CD4-positive, alpha-beta T cell treated with Interferon alpha-2 for 1 hour (primary cell): ENCODE measurements at regions not wholly inside any gene's neighbourhood (a gene's known extent, or its start where the extent isn't known, plus 50 kb on each side); places are given as distances from the start of the nearest gene placed in this dataset.

Experiments
- DNase-seq, 2 donors: peaks; one replicate each; pipeline ENCODE4 v3.0.0-alpha.2; 2020 to 2022

DNA sequence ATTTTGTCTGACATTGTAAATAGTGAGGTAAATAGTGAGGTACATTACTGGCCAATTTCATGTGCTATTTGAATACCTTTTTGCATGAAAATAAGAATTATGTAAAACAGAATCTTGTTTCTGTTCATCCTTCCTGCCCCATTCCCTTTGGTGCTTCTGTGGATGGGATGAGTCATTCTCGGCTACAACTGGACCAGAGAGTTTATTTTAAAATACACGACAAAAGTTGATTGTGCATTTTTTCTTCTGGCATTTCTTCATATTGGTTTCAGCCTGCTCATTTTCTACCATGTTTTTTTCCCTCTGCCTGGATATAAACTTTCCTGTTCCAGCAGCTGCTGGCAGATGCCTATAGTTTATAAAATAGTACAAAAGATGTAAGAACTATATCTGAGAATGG, 107.5 kb downstream of the CYSLTR2 start:
- DNase-seq, result no peak

DNA sequence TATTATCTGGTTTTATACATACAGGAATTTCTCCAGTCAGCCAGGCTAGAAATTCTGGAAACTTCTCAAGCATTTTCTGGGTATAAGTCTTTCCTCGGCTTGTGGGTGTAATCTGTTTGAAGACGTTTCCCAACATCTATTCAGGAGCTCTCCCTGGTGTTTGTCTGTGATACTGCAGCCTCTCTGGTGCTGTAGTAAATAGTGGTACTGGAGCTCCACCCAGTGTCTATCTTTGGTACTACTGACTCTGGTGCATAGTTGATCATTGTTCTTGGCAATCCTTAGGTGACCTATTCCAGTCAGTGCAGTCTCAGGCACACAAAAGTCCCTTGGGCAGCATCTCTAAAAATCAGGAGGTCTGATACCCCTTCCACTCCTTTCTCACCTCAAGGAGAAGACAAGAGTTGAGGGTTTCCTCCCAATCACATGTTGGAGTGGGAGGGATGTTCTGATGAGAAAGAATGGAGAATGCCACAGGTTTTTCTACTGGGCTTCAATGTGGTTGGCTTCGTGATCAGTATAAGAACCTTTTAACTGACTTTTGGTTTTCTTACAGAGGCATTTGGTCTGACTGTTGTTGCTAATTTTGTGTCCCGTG, 115.5 kb downstream of the CYSLTR2 start:
- DNase-seq, result peak; percentile 84 to 91

DNA sequence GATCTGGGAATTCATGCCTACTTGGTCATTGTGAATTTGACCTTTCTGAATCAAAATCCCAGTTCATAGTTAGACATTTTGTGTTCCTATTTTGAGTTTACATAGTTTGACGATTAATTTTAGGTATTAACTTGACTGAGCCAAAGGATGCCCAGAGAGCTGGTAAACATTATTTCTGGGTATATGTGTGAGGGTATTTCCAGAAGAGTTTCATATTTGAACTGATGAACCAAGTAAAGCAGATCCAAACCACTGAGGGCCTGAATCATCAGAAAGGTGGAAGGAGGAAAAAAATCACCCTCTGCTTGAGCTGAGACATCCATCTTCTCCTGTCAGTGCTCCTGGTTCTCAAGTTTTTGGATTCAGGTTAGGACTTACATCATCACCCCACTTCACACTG, 116.6 kb downstream of the CYSLTR2 start:
- no peak for DNase-seq

DNA sequence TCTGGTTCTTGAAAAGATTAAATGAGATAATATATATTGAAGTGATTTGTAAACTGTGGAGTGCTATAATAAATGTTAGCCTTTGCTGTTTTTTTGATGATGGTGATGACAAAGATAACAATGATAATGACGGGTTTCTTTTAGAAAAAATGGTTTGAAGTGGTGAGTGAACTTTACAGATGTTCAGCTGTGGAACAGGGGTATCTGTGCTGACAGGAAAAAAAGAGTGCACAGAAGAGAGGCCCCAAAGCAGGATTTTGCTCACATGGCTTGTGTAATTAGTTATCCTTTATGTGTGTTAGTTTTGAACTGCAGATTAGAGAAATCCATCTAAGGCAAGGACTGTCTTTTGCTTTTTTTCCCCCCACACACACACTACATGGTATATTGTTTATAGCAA, 119.2 kb downstream of the CYSLTR2 start:
- no peak for DNase-seq

DNA sequence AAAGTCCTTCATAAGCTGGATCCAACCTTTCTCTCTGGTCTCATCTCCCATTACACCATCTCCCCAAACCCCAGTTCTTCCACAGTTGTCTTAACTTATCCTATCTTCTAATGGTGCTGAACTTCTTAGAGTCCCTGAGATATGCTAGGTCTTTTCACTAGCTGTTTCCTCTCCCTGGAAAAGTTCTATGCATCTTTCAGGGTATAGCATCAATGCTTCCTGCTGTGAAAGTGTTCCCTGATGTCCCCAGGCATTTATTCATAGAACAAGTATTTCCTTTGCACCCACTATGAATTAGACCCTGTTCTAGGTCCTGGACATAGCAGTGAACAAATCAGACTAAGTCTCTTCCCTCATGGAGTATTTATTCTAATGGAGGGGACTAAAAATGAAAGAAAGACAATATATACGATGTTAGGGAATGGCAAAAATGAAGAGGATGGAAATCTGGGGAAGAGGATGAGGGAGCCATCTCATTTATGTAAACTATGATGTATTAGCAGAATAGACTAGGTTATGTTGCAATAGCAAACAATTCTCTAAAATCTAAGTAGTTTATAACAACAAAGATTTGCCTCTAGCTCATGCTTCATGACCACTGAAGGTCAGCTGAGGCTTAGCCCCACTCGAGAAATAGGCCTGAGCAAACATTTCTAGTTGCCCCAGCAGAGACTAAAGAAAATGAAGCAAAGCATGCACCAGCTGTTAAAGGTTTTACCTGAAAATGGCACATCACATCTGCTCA, 120.0 kb downstream of the CYSLTR2 start:
- DNase-seq, result no peak

DNA sequence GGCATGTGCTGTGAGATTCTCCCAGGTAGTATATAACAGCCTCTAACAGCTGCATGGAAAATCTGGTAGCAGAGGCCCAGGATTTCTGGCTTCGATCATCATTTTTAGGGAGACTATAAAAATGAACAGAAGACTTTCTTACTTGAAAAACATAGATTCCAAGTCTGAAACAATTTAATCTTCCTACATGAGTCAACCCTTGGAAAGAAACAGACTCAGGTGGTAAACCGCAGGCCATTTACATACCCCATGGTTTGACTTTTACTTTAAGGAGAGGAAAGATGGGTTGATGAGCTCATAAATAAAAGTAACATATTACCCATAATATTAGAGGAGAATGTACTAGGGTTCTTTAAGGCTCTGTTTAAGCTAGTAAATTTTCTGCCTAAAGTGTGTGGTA, 121.6 kb downstream of the CYSLTR2 start:
- no peak for DNase-seq

DNA sequence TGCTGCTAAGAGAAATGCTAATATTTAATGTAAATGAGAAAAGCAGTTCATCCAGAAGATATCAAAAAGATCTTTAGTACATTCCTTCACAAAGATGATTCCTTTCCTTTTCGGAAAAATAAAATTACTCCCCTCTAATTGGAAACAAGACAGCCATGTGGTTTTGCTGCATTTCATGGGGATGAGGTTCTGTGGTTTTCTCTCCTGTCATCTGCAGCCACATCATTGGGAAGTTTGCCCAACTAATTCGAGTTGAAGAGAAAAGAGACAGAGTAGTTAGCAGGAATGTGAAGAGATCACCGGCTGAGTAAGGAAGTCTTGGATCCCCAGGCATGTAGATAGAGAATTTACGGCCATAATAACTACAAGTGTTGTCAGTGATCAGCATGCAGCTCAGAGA, 122.1 kb downstream of the CYSLTR2 start:
- DNase-seq, result no peak

DNA sequence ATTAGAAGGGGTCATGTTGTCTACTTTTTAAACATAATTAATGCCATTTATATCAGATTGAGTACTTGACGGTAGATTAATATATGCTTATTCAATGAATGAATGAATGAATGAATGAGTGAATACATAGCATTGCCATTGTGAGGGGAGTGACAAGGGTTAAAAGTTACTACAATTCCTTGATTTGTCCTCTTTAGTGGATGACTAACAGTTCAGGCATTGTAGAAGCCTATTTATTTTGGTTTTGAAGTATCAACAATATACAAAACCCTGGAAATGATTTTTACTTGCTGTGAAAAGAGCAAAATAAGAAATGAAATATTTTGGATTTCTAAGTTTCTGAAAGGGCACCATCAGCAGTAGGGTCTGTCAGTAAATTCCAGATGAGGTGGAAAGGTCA, 122.7 kb downstream of the CYSLTR2 start:
- DNase-seq, result no peak

DNA sequence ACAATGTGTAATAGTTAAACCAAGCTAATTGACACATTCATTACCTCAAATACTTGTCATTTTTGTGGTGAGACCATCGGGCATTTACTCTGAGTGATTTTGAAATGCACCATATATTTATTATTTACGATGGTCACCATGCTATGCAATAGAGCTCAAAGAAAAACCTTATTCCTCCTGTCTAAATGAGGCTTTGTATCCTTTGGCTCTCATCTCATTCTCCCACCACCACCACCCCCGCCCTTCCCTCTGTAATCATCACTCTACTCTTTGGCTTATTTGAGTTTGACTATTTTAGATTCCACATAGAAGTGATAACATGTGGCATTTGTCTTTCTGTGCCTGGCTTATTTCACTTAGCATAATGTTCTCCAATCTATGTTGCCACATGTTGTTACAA, 124.9 kb downstream of the CYSLTR2 start:
- no peak for DNase-seq

DNA sequence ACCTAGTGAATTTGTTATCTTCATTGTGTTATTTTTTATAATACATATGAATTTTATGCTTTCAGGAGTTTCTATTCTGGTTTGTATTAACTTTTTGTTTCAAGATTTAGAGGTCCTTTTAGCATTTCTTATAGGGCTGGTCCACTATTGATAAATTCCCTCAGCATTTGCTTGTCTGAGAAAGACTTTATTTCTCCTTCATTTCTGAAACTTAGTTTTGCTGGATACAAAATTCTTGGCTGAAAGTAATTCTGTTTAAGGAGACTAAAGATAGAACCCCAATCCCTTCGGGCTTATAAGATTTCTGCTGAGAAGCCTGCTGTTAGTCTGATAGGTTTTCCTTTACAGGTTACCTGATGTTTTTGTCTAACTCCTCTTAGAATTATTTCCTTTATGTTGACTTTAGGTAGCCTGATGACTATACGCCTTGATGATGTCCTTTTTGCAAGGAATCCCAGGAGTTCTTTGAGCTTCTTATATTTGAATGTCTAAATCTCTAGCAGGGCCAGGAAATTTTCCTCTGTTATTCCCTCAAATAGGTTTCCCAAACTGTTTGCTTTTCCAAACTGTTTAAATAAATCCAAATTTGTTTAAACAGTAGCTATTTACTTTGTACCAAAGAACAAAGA, 127.1 kb downstream of the CYSLTR2 start:
- no peak for DNase-seq

DNA sequence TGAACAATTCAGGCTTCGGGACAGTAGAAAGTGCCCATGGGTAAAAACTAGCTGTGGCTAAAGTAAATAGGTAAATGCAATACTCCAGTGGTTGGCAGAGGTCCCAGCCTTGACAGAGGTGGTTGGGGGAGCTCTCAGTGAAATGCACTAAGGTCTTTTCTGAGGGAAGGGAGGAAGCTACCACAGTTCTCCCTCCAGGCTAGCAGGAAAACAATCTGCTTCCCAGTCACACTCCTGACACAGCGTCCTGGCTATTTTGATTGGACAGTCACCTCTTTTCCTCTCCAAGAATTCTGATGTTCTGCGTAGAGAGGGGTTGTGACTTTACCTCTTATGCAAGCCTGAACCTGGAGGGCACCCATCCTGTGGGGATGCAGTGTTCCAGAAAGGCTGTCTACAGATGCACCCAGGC, 128.7 kb downstream of the CYSLTR2 start:
- no peak for DNase-seq

DNA sequence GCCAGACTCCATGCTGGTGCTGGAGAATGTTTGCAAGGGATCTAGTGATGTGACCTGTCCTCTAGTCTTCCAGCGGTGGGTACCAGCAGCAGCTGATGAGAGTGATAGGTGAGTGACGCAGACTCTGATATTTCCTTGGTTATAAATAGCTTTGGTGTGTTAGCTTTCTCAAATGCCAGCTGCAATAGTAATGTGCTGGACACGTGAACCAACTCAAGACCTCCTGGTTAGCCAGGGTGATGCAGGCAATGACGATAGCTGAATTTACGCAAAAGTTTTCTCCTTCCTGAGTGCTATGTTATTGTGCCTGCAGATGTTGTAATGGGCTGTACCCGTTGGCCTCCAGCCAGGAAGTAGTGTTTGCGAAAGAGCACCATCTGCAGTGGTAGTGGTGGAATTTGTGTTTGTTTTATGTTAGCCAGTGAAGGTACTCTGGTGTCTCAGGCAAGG, 129.5 kb downstream of the CYSLTR2 start:
- peak; percentile 22 to 75 for DNase-seq

DNA sequence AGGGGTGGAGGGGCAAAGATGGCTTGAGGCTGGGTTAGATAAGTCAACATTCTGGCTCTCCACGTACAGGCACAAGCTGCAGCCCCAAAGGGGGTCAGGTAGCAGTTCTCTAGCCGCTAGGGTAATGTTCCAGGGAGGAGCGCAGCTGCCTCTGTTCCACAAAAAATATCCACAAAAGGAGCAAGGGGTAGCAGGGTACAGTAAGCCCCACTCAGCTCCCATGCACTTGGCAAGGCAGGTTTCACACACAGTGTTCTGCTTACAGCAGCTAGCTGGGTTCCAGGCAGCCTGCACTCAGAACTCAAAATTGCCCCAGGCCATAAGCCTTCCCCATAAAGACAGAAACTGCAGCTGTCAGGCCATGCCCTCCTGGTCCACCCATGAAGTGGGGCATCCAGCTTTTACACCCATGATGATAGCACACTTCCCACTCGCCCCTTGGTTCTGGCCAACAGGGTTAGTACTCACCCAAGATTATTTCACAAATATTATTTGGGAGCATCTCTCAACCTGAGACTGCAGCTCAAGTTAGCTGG, 130.0 kb downstream of the CYSLTR2 start:
- no peak for DNase-seq

DNA sequence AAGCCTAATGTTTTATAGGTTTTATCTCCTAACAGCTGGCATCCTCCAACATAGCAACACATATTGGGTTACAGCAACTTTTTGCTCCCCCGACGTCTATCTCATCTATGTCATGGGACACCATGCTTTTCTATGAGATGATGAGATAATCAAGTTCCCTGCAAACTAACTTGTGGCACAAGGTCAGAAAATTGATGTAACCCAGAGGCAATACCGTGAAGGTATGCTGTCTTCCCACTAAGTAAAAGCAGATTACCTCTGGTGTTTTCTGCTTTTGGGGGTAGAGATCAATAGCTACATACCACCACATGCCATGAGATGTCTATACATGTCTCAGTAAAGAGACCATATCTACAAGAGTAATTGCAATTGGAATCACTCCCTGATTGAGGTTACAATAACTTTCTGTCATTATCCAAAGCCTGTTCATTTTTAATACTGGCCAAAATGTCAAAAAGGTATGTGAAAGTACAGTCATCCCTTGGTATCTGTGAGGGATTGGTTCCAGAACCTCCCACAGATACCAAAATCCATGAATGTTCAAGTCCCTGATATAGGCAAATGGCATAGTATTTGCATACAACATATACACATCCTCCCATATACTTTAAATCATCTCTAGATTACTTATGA, 131.3 kb downstream of the CYSLTR2 start:
- DNase-seq, result no peak

DNA sequence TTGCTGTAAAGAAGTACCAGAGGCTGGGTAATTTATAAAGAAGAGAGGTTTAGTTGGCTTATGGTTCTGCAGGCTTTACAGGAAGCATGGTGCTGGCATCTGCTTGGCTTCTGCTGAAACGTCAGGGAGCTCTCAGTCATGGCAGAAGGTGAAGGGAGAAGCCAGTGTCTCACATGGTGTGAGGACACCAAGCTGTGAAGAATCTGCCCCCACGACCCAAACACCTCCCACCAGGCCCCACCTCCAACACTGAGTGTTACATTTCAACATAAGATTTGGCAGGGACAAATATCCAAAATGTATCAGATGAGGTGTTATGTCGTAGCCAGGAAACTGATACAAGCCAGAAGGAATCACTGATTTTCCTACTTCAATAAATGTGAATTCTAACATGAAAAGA, 136.5 kb downstream of the CYSLTR2 start:
- DNase-seq, result no peak

DNA sequence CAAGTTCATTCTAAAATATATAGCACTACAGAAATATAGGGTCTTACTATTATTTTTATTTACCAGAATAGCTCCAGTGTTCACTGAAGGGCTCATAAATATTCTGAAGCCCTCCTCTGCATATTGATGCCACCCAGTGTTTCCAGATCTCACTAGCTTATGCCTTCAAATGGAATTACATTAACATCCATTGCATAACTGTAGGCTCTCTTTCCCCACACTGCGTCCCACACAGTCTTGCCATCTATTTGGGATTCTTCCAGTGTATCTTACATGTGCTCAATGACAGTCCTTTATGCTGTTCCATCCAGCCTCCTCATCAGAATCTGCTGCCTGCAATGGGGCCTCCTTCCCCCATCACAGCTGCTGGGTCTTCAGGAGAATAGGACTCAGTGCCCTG, 137.2 kb downstream of the CYSLTR2 start:
- no peak for DNase-seq

DNA sequence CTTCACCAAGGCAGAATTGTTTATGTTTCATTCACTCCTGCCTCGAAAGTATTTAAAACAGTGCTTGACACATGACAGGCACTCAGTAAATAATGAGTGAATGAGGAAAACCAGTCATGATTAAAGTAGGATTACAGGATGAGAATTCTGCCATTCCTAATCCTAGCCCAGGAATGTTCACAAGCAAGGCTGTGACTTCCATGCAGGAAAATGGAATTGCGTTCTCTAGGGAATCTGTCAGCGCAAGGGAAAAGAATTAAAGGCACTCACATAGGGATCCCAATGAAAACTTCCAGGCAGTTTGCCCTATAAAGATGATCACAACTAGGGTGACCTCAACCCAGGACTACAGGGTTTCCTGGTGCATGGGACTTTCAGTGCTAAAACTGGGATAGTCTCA, 143.4 kb downstream of the CYSLTR2 start:
- DNase-seq, result no peak

DNA sequence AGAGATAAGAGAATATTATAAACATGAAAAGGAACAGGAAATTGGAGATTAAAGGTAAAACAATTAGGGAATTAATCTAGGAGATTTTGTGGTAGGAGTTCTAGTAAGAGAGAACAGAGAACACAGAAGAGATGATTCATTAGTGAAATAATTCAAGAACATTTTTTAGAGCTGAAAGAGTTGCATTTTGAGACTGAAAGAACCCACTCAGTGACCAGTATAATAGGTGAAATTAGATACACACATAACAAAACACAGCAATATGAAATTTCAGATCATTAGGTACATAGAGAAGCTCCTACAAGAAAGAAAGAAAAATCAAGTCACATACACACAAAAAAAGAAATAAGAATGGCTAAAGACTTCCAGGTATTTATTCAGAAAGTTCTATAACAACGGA, 144.0 kb downstream of the CYSLTR2 start:
- no peak for DNase-seq

DNA sequence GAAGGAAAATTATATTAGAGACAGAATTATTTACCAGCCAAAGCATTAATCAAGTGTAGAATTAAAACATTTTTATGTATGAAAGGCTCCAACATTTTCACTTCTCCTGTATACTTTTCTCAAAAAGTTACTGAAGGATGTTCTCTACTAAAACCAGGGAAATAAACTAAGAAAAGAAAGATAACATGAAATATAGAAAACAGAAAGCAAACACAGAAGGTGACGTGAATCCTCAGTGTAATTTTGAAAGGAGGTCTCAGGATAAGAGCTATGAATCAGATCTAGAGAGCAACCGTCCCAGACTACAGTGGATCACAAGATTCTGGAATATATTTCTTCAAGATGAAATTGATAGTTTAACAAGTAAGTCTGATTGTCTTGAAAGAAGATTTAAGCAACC, 144.5 kb downstream of the CYSLTR2 start:
- no peak for DNase-seq

DNA sequence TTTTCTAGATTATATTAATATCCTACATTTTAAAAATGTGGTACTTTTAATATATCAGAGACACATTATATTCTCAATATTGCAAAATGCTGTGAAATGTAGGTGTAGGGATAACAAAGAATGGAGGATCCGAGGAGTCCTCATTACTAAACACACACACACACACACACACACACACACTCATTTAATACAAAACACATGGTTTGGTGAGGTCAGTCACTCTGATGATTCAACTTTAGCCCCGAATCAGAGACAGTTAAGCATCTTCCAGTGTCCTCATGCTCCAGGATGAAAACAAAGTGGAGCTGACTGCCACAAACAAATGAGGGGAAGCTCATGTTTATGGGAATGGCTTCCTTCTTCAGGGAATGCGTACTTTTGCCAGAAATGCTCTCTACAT, 147.5 kb downstream of the CYSLTR2 start:
- no peak for DNase-seq

DNA sequence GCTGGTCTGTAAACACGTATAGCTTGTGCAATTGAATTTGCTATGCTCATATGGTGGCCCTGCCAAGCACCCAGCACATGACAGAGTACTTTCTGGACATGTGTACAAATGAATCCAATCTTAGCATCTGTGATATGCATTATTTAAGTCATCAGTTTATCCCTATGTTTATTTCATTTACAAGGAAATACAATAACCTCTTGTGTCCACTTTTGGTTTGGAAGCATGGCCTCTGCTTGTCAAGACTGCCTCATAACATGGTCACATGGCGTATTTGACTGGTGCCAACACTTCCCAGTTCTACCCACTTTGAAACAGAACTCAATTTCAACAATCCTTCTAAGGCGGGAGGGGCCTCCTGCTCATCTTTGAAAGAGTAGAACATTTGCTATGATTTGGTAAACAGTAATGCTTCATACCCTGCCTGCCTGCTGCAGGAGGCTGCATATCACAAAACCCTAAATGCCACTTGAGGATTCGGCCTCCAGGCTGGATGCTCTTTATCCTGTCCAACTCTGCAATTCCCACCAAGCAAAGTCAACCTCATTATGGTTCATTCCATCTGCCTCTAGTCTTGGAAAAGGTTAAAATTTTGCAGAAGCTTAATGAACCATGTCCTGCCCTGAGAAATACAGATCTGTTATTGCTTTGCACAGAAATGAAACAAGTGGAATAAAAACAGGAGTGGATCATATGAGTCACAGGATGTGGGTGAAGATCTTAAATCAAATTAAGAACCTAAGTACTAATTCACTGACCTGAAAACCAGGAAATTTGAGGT, 151.3 kb downstream of the CYSLTR2 start:
- peak in 1 of 2 donors; percentile 19 for DNase-seq

DNA sequence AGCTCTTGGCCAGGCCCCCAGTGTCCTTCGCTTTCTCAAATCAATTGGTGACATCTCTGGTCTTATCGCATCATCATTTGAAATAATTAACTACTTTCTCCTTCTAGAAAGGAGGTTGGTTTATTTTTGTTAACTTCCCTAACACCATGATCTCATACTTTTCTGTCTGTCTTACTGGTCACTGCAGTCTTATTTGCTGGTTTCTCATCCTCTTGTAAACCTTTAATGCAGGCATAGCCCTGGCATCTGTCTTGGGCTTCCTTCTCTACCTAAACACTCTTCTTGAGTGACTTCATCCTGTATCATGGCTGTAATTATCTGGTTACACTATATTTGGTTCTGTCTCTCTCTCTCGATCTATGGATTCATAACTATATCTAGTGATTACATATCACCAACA, 152.8 kb downstream of the CYSLTR2 start:
- DNase-seq, result no peak

DNA sequence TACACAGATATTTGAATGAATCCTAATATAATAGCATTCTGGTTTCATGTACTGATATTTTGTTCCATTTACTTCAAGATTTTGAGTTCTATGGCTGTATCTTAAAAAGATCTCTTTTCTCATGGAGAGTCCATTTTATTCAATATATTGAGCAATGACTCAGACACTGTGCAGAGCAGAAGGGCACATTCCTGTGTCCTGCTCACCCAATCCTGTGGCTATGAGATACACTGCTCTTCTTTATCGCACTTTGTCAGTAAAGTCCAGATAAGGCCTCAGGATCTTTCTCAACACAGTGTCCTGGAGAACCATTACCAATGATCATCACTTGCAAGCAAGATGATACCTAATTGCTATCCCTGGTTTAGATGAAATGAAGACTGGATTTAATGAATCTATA, 155.0 kb downstream of the CYSLTR2 start:
- DNase-seq, result no peak
